H9 (cell line): ENCODE measurements at regions not wholly inside any gene's neighbourhood (a gene's known extent, or its start where the extent isn't known, plus 50 kb on each side); places are given as distances from the start of the nearest gene placed in this dataset.

ENCODE experiments used
- DNase-seq: peaks from one replicate; pipeline ENCODE4 v3.0.0-alpha.2; 2017
- H2AFZ ChIP-seq: one replicate; pipeline ENCODE4 v1.6.1; 2013; ENCODE audit warnings: mild to moderate bottlenecking, low read length, control low read depth, moderate library complexity
- H2AK5ac ChIP-seq: 2 replicates; pipeline ENCODE4 v1.6.1; 2013; ENCODE audit warnings: low read length, control low read depth, mixed read lengths; ENCODE audit not compliant: insufficient read length
- H2BK120ac ChIP-seq: one replicate; pipeline ENCODE4 v1.6.1; 2013; ENCODE audit warnings: low read depth, mild to moderate bottlenecking, low read length, control low read depth, inconsistent platforms; ENCODE audit not compliant: poor library complexity, severe bottlenecking
- H2BK12ac ChIP-seq: 2 replicates; pipeline ENCODE4 v1.6.1; 2013; ENCODE audit warnings: low read length, control low read depth, mixed read lengths, low read depth; ENCODE audit not compliant: insufficient read length
- H2BK15ac ChIP-seq: 2 replicates; pipeline ENCODE4 v1.6.1; 2013; ENCODE audit warnings: low read depth, low read length, control low read depth
- H2BK20ac ChIP-seq: one replicate; pipeline ENCODE4 v1.6.1; 2013; ENCODE audit warnings: low read depth, mild to moderate bottlenecking, low read length, control low read depth, inconsistent platforms; ENCODE audit not compliant: poor library complexity, severe bottlenecking
- H2BK5ac ChIP-seq: 2 replicates; pipeline ENCODE4 v1.6.1; 2013; ENCODE audit warnings: low read length, control low read depth, mixed read lengths; ENCODE audit not compliant: insufficient read length
- H3K14ac ChIP-seq: 2 replicates; pipeline ENCODE4 v1.6.1; 2013; ENCODE audit warnings: low read length, control low read depth; ENCODE audit not compliant: insufficient read depth
- H3K18ac ChIP-seq: 2 replicates; pipeline ENCODE4 v1.6.1; 2013; ENCODE audit warnings: low read depth, mild to moderate bottlenecking, mixed read lengths, low read length, control low read depth; ENCODE audit not compliant: insufficient read length
- H3K23ac ChIP-seq: 2 replicates; pipeline ENCODE4 v1.6.1; 2013; ENCODE audit warnings: low read length, control low read depth, mixed read lengths, low read depth; ENCODE audit not compliant: insufficient read length
- H3K23me2 ChIP-seq: 2 replicates; pipeline ENCODE4 v1.6.1; 2013; ENCODE audit warnings: low read depth, mild to moderate bottlenecking, mixed read lengths, low read length, control low read depth; ENCODE audit not compliant: insufficient read length, poor library complexity, severe bottlenecking
- H3K27ac ChIP-seq: 2 replicates; pipeline ENCODE4 v1.5.1; 2013; ENCODE audit warnings: low read length, control low read depth, mixed read lengths, low read depth; ENCODE audit not compliant: insufficient read length
- H3K27me3 ChIP-seq: 2 replicates; pipeline ENCODE4 v1.6.1; 2013; ENCODE audit warnings: low read length, control low read depth, inconsistent platforms; ENCODE audit not compliant: insufficient read depth
- H3K4ac ChIP-seq: 2 replicates; pipeline ENCODE4 v1.6.1; 2013; ENCODE audit warnings: low read depth, mild to moderate bottlenecking, control low read depth, inconsistent platforms, low read length, moderate library complexity
- H3K4me1 ChIP-seq: 2 replicates; pipeline ENCODE4 v1.6.1; 2013; ENCODE audit warnings: low read length, control low read depth, inconsistent platforms; ENCODE audit not compliant: insufficient read depth
- H3K4me2 ChIP-seq: 2 replicates; pipeline ENCODE4 v1.6.1; 2013; ENCODE audit warnings: low read length, control low read depth, mixed read lengths; ENCODE audit not compliant: insufficient read length, insufficient read depth
- H3K56ac ChIP-seq: 2 replicates; pipeline ENCODE4 v1.6.1; 2013; ENCODE audit warnings: low read depth, mild to moderate bottlenecking, mixed read lengths, low read length, control low read depth; ENCODE audit not compliant: insufficient read length
- H3K79me1 ChIP-seq: 2 replicates; pipeline ENCODE4 v1.6.1; 2013; ENCODE audit warnings: low read depth, mild to moderate bottlenecking, moderate library complexity, low read length, control low read depth, inconsistent platforms; ENCODE audit not compliant: insufficient read depth, poor library complexity, severe bottlenecking
- H3K79me2 ChIP-seq: 2 replicates; pipeline ENCODE4 v1.6.1; 2013; ENCODE audit warnings: low read length, control low read depth, inconsistent platforms; ENCODE audit not compliant: insufficient read depth
- H3K9ac ChIP-seq: 2 replicates; pipeline ENCODE4 v1.6.1; 2013; ENCODE audit warnings: low read length, control low read depth, mixed read lengths; ENCODE audit not compliant: insufficient read length; ENCODE audit errors: extremely low read depth
- H3K9me3 ChIP-seq: one replicate; pipeline ENCODE4 v1.6.1; 2013; ENCODE audit warnings: low read depth, low read length, inconsistent platforms; ENCODE audit not compliant: control insufficient read depth
- H3T11ph ChIP-seq: one replicate; pipeline ENCODE4 v1.6.1; 2013; ENCODE audit warnings: mild to moderate bottlenecking, low read length, control low read depth, inconsistent platforms
- H4K20me1 ChIP-seq: one replicate; pipeline ENCODE4 v1.6.1; 2013; ENCODE audit not compliant: control insufficient read depth, insufficient read length, insufficient read depth
- H4K5ac ChIP-seq: 2 replicates; pipeline ENCODE4 v1.6.1; 2013; ENCODE audit warnings: low read depth, mild to moderate bottlenecking, mixed read lengths, low read length, control low read depth; ENCODE audit not compliant: insufficient read length
- H4K8ac ChIP-seq: replicated peaks from 2 replicates; pipeline ENCODE4 v1.6.1; 2013; ENCODE audit warnings: low read length, control low read depth, mixed read lengths, low read depth; ENCODE audit not compliant: insufficient read length
- H4K91ac ChIP-seq: 2 replicates; pipeline ENCODE4 v1.6.1; 2013; ENCODE audit warnings: low read depth, mild to moderate bottlenecking, moderate library complexity, mixed read lengths, low read length, control low read depth; ENCODE audit not compliant: insufficient read length
- H3K27ac Mint-ChIP-seq, 3 experiments: 2 replicates in 2 of 3; 3 replicates in 1 of 3; pipeline ENCODE4 v1.8.0; 2020 to 2021; ENCODE audit warnings: mixed read lengths in 3 of 3, mild to moderate bottlenecking in 1 of 3, moderate library complexity in 1 of 3
- H3K27me3 Mint-ChIP-seq: 2 replicates; pipeline ENCODE4 v1.8.0; 2021; ENCODE audit warnings: low read depth, mild to moderate bottlenecking, moderate library complexity, mixed read lengths
- H3K36me3 Mint-ChIP-seq, 3 experiments: 2 replicates in 2 of 3; 3 replicates in 1 of 3; pipeline ENCODE4 v1.8.0; 2020 to 2021; ENCODE audit warnings: low read depth in 3 of 3, mixed read lengths in 3 of 3; ENCODE audit not compliant: insufficient read depth in 1 of 3
- H3K4me1 Mint-ChIP-seq, 2 experiments: 2 replicates each; pipeline ENCODE4 v1.8.0; 2020; ENCODE audit warnings: mixed read lengths in 2 of 2
- H3K4me3 Mint-ChIP-seq, 2 experiments: 2 replicates in 1 of 2; 3 replicates in 1 of 2; pipeline ENCODE4 v1.8.0; 2020 to 2021; ENCODE audit warnings: mild to moderate bottlenecking in 2 of 2, mixed read lengths in 2 of 2, moderate library complexity in 1 of 2
- H3K9me3 Mint-ChIP-seq, 2 experiments: 2 replicates in 1 of 2; 3 replicates in 1 of 2; pipeline ENCODE4 v1.8.0; 2020; ENCODE audit warnings: mild to moderate bottlenecking in 2 of 2, mixed read lengths in 2 of 2, moderate library complexity in 1 of 2
- WGBS: extraction: QIAGEN DNeasy Blood & Tissue Kit; methylation state at CpG from one replicate; pipeline ENCODE4 v1.1.7; 2013; ENCODE audit warnings: missing lambda C conversion rate, low lambda C conversion rate, mixed read lengths; ENCODE audit not compliant: insufficient read length; ENCODE audit errors: extremely low coverage; 5-methylcytosine and 5-hydroxymethylcytosine counted together
- TF ChIP-seq, protein P1 (sequence below): fragments of 200-600 bp; sonication (generic); conservative IDR thresholded peaks from 3 replicates; pipeline ENCODE4 v1.8.0; 2021; ENCODE audit warnings: antibody characterized with exemption, mild to moderate bottlenecking

DNA sequence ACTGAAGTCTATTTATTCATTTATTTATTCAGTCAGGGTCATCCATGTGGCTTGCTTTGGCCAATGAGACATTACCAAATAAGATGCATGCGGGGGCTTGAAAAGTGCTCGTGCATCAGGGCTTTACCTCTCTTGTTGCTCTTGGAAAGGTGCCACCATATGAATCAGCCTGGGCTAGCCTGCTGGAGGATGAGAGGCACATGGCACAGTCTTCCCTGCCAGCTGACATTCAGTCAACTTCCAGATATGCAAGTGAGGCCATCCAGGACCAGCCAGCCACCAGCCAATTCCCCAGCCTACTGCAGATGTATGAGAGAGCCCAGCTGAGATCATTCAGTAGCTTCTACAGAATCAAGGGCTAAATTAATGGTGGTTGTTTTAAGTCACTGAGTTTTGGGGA is 105.2 kb upstream of the RPH3A start:
- H3K23ac ChIP-seq, result no peak overlapping the region
- Mint-ChIP-seq H3K27me3 (peaks cover 32% of the 10 kb centered on the region), H3K4me3 (no peak overlapping the region), H3K4me1 (no peaks in the 10 kb centered on the region), H3K36me3 (no peaks in the 10 kb centered on the region), H3K9me3 (no peaks in the 10 kb centered on the region), H3K27ac (no peak overlapping the region)
- H4K8ac ChIP-seq, result no peak overlapping the region
- H3K4me2 ChIP-seq, result no peak overlapping the region
- H2BK20ac ChIP-seq, result no peak overlapping the region
- H3K27ac ChIP-seq, result no peak overlapping the region
- H3K9me3 ChIP-seq, result no peaks in the 10 kb centered on the region
- no peak overlapping the region for H4K5ac ChIP-seq
- no peak overlapping the region for H3T11ph ChIP-seq
- no peaks in the 10 kb centered on the region for H3K79me2 ChIP-seq
- no peak overlapping the region for H2AFZ ChIP-seq
- H2BK120ac ChIP-seq, result no peak overlapping the region
- DNase-seq, result no peak
- TF ChIP-seq, protein P1, sequence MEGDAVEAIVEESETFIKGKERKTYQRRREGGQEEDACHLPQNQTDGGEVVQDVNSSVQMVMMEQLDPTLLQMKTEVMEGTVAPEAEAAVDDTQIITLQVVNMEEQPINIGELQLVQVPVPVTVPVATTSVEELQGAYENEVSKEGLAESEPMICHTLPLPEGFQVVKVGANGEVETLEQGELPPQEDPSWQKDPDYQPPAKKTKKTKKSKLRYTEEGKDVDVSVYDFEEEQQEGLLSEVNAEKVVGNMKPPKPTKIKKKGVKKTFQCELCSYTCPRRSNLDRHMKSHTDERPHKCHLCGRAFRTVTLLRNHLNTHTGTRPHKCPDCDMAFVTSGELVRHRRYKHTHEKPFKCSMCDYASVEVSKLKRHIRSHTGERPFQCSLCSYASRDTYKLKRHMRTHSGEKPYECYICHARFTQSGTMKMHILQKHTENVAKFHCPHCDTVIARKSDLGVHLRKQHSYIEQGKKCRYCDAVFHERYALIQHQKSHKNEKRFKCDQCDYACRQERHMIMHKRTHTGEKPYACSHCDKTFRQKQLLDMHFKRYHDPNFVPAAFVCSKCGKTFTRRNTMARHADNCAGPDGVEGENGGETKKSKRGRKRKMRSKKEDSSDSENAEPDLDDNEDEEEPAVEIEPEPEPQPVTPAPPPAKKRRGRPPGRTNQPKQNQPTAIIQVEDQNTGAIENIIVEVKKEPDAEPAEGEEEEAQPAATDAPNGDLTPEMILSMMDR, result no peak
- H2BK12ac ChIP-seq, result no peak overlapping the region
- no CpG with 5 or more reads among the region's 2 CpGs for WGBS
- H3K27me3 ChIP-seq, result no peaks in the 10 kb centered on the region
- H4K91ac ChIP-seq, result no peak overlapping the region
- no peak overlapping the region for H3K56ac ChIP-seq
- no peaks in the 10 kb centered on the region for H3K4me1 ChIP-seq
- no peaks in the 10 kb centered on the region for H3K23me2 ChIP-seq
- no peak overlapping the region for H2AK5ac ChIP-seq
- no peak overlapping the region for H2BK5ac ChIP-seq
- no peak overlapping the region for H3K14ac ChIP-seq
- no peak overlapping the region for H3K9ac ChIP-seq
- H4K20me1 ChIP-seq, result no peaks in the 10 kb centered on the region
- no peak overlapping the region for H3K18ac ChIP-seq
- H3K79me1 ChIP-seq, result no peaks in the 10 kb centered on the region
- H2BK15ac ChIP-seq, result no peak overlapping the region
- no peak overlapping the region for H3K4ac ChIP-seq
